Epithelial cell of proximal tubule (primary cell): ENCODE measurements at regions not wholly inside any gene's neighbourhood (a gene's known extent, or its start where the extent isn't known, plus 50 kb on each side); places are given as distances from the start of the nearest gene placed in this dataset.

Experiments
- DNase-seq: peaks from one replicate; pipeline ENCODE4 v3.0.0-alpha.2; 2011; ENCODE audit warnings: low read depth
- H3K4me3 ChIP-seq: 2 replicates; pipeline ENCODE4 v1.5.1; 2011; ENCODE audit warnings: low read depth, mild to moderate bottlenecking, low read length
- CTCF ChIP-seq: conservative IDR thresholded peaks from 2 replicates; pipeline ENCODE4 v1.5.1; 2012; ENCODE audit warnings: low read depth, mild to moderate bottlenecking, low read length

- no peak overlapping the region for H3K4me3 ChIP-seq
- DNase-seq: no peak
- no peak for TF ChIP-seq CTCF
These were observed 399.2 kb upstream of the GRID2 start for GRCh38 chr4:91904556-91904955.

- DNase-seq: no peak
- no peak for TF ChIP-seq CTCF
- H3K4me3 ChIP-seq: no peak overlapping the region
These were observed 393.8 kb upstream of the GRID2 start for GRCh38 chr4:91909963-91910362.

- DNase-seq: no peak
- H3K4me3 ChIP-seq: no peak overlapping the region
- TF ChIP-seq CTCF: no peak
These were observed 389.5 kb upstream of the GRID2 start for GRCh38 chr4:91914176-91914804.

- no peak for DNase-seq
- no peak for TF ChIP-seq CTCF
- no peak overlapping the region for H3K4me3 ChIP-seq
These were observed 387.5 kb upstream of the GRID2 start for GRCh38 chr4:91916219-91916618.

- DNase-seq: no peak
- H3K4me3 ChIP-seq: no peak overlapping the region
- no peak for TF ChIP-seq CTCF
These were observed 379.1 kb upstream of the GRID2 start for GRCh38 chr4:91924625-91925024.

- TF ChIP-seq CTCF: no peak
- DNase-seq: no peak
- H3K4me3 ChIP-seq: no peak overlapping the region
These were observed 368.5 kb upstream of the GRID2 start for GRCh38 chr4:91935217-91935616.

GRCh38 chr4:91936311-91936710 is 367.5 kb upstream of the GRID2 start:
- no peak for DNase-seq
- no peak overlapping the region for H3K4me3 ChIP-seq
- no peak for TF ChIP-seq CTCF
